H9 (cell line): ENCODE measurements at regions not wholly inside any gene's neighbourhood (a gene's known extent, or its start where the extent isn't known, plus 50 kb on each side); places are given as distances from the start of the nearest gene placed in this dataset.

Experiments used
- DNase-seq: peaks from one replicate; pipeline ENCODE4 v3.0.0-alpha.2; 2017
- H2AFZ ChIP-seq: one replicate; pipeline ENCODE4 v1.6.1; 2013; ENCODE audit warnings: mild to moderate bottlenecking, low read length, control low read depth, moderate library complexity
- H2AK5ac ChIP-seq: 2 replicates; pipeline ENCODE4 v1.6.1; 2013; ENCODE audit warnings: low read length, control low read depth, mixed read lengths; ENCODE audit not compliant: insufficient read length
- H2BK120ac ChIP-seq: one replicate; pipeline ENCODE4 v1.6.1; 2013; ENCODE audit warnings: low read depth, mild to moderate bottlenecking, low read length, control low read depth, inconsistent platforms; ENCODE audit not compliant: poor library complexity, severe bottlenecking
- H2BK12ac ChIP-seq: 2 replicates; pipeline ENCODE4 v1.6.1; 2013; ENCODE audit warnings: low read length, control low read depth, mixed read lengths, low read depth; ENCODE audit not compliant: insufficient read length
- H2BK15ac ChIP-seq: 2 replicates; pipeline ENCODE4 v1.6.1; 2013; ENCODE audit warnings: low read depth, low read length, control low read depth
- H2BK20ac ChIP-seq: one replicate; pipeline ENCODE4 v1.6.1; 2013; ENCODE audit warnings: low read depth, mild to moderate bottlenecking, low read length, control low read depth, inconsistent platforms; ENCODE audit not compliant: poor library complexity, severe bottlenecking
- H2BK5ac ChIP-seq: 2 replicates; pipeline ENCODE4 v1.6.1; 2013; ENCODE audit warnings: low read length, control low read depth, mixed read lengths; ENCODE audit not compliant: insufficient read length
- H3K14ac ChIP-seq: 2 replicates; pipeline ENCODE4 v1.6.1; 2013; ENCODE audit warnings: low read length, control low read depth; ENCODE audit not compliant: insufficient read depth
- H3K18ac ChIP-seq: 2 replicates; pipeline ENCODE4 v1.6.1; 2013; ENCODE audit warnings: low read depth, mild to moderate bottlenecking, mixed read lengths, low read length, control low read depth; ENCODE audit not compliant: insufficient read length
- H3K23ac ChIP-seq: 2 replicates; pipeline ENCODE4 v1.6.1; 2013; ENCODE audit warnings: low read length, control low read depth, mixed read lengths, low read depth; ENCODE audit not compliant: insufficient read length
- H3K23me2 ChIP-seq: 2 replicates; pipeline ENCODE4 v1.6.1; 2013; ENCODE audit warnings: low read depth, mild to moderate bottlenecking, mixed read lengths, low read length, control low read depth; ENCODE audit not compliant: insufficient read length, poor library complexity, severe bottlenecking
- H3K27ac ChIP-seq: 2 replicates; pipeline ENCODE4 v1.5.1; 2013; ENCODE audit warnings: low read length, control low read depth, mixed read lengths, low read depth; ENCODE audit not compliant: insufficient read length
- H3K27me3 ChIP-seq: 2 replicates; pipeline ENCODE4 v1.6.1; 2013; ENCODE audit warnings: low read length, control low read depth, inconsistent platforms; ENCODE audit not compliant: insufficient read depth
- H3K4ac ChIP-seq: 2 replicates; pipeline ENCODE4 v1.6.1; 2013; ENCODE audit warnings: low read depth, mild to moderate bottlenecking, control low read depth, inconsistent platforms, low read length, moderate library complexity
- H3K4me1 ChIP-seq: 2 replicates; pipeline ENCODE4 v1.6.1; 2013; ENCODE audit warnings: low read length, control low read depth, inconsistent platforms; ENCODE audit not compliant: insufficient read depth
- H3K4me2 ChIP-seq: 2 replicates; pipeline ENCODE4 v1.6.1; 2013; ENCODE audit warnings: low read length, control low read depth, mixed read lengths; ENCODE audit not compliant: insufficient read length, insufficient read depth
- H3K56ac ChIP-seq: 2 replicates; pipeline ENCODE4 v1.6.1; 2013; ENCODE audit warnings: low read depth, mild to moderate bottlenecking, mixed read lengths, low read length, control low read depth; ENCODE audit not compliant: insufficient read length
- H3K79me1 ChIP-seq: 2 replicates; pipeline ENCODE4 v1.6.1; 2013; ENCODE audit warnings: low read depth, mild to moderate bottlenecking, moderate library complexity, low read length, control low read depth, inconsistent platforms; ENCODE audit not compliant: insufficient read depth, poor library complexity, severe bottlenecking
- H3K79me2 ChIP-seq: 2 replicates; pipeline ENCODE4 v1.6.1; 2013; ENCODE audit warnings: low read length, control low read depth, inconsistent platforms; ENCODE audit not compliant: insufficient read depth
- H3K9ac ChIP-seq: 2 replicates; pipeline ENCODE4 v1.6.1; 2013; ENCODE audit warnings: low read length, control low read depth, mixed read lengths; ENCODE audit not compliant: insufficient read length; ENCODE audit errors: extremely low read depth
- H3K9me3 ChIP-seq: one replicate; pipeline ENCODE4 v1.6.1; 2013; ENCODE audit warnings: low read depth, low read length, inconsistent platforms; ENCODE audit not compliant: control insufficient read depth
- H3T11ph ChIP-seq: one replicate; pipeline ENCODE4 v1.6.1; 2013; ENCODE audit warnings: mild to moderate bottlenecking, low read length, control low read depth, inconsistent platforms
- H4K20me1 ChIP-seq: one replicate; pipeline ENCODE4 v1.6.1; 2013; ENCODE audit not compliant: control insufficient read depth, insufficient read length, insufficient read depth
- H4K5ac ChIP-seq: 2 replicates; pipeline ENCODE4 v1.6.1; 2013; ENCODE audit warnings: low read depth, mild to moderate bottlenecking, mixed read lengths, low read length, control low read depth; ENCODE audit not compliant: insufficient read length
- H4K8ac ChIP-seq: replicated peaks from 2 replicates; pipeline ENCODE4 v1.6.1; 2013; ENCODE audit warnings: low read length, control low read depth, mixed read lengths, low read depth; ENCODE audit not compliant: insufficient read length
- H4K91ac ChIP-seq: 2 replicates; pipeline ENCODE4 v1.6.1; 2013; ENCODE audit warnings: low read depth, mild to moderate bottlenecking, moderate library complexity, mixed read lengths, low read length, control low read depth; ENCODE audit not compliant: insufficient read length
- H3K27ac Mint-ChIP-seq, 3 experiments: 2 replicates in 2 of 3; 3 replicates in 1 of 3; pipeline ENCODE4 v1.8.0; 2020 to 2021; ENCODE audit warnings: mixed read lengths in 3 of 3, mild to moderate bottlenecking in 1 of 3, moderate library complexity in 1 of 3
- H3K27me3 Mint-ChIP-seq: 2 replicates; pipeline ENCODE4 v1.8.0; 2021; ENCODE audit warnings: low read depth, mild to moderate bottlenecking, moderate library complexity, mixed read lengths
- H3K36me3 Mint-ChIP-seq, 3 experiments: 2 replicates in 2 of 3; 3 replicates in 1 of 3; pipeline ENCODE4 v1.8.0; 2020 to 2021; ENCODE audit warnings: low read depth in 3 of 3, mixed read lengths in 3 of 3; ENCODE audit not compliant: insufficient read depth in 1 of 3
- H3K4me1 Mint-ChIP-seq, 2 experiments: 2 replicates each; pipeline ENCODE4 v1.8.0; 2020; ENCODE audit warnings: mixed read lengths in 2 of 2
- H3K4me3 Mint-ChIP-seq, 2 experiments: 2 replicates in 1 of 2; 3 replicates in 1 of 2; pipeline ENCODE4 v1.8.0; 2020 to 2021; ENCODE audit warnings: mild to moderate bottlenecking in 2 of 2, mixed read lengths in 2 of 2, moderate library complexity in 1 of 2
- H3K9me3 Mint-ChIP-seq, 2 experiments: 2 replicates in 1 of 2; 3 replicates in 1 of 2; pipeline ENCODE4 v1.8.0; 2020; ENCODE audit warnings: mild to moderate bottlenecking in 2 of 2, mixed read lengths in 2 of 2, moderate library complexity in 1 of 2
- whole genome bisulfite sequencing: extraction: QIAGEN DNeasy Blood & Tissue Kit; methylation state at CpG from one replicate; pipeline ENCODE4 v1.1.7; 2013; ENCODE audit warnings: missing lambda C conversion rate, low lambda C conversion rate, mixed read lengths; ENCODE audit not compliant: insufficient read length; ENCODE audit errors: extremely low coverage; 5-methylcytosine and 5-hydroxymethylcytosine counted together
- TF ChIP-seq, protein P1 (sequence below): fragments of 200-600 bp; sonication (generic); conservative IDR thresholded peaks from 3 replicates; pipeline ENCODE4 v1.8.0; 2021; ENCODE audit warnings: antibody characterized with exemption, mild to moderate bottlenecking

DNA sequence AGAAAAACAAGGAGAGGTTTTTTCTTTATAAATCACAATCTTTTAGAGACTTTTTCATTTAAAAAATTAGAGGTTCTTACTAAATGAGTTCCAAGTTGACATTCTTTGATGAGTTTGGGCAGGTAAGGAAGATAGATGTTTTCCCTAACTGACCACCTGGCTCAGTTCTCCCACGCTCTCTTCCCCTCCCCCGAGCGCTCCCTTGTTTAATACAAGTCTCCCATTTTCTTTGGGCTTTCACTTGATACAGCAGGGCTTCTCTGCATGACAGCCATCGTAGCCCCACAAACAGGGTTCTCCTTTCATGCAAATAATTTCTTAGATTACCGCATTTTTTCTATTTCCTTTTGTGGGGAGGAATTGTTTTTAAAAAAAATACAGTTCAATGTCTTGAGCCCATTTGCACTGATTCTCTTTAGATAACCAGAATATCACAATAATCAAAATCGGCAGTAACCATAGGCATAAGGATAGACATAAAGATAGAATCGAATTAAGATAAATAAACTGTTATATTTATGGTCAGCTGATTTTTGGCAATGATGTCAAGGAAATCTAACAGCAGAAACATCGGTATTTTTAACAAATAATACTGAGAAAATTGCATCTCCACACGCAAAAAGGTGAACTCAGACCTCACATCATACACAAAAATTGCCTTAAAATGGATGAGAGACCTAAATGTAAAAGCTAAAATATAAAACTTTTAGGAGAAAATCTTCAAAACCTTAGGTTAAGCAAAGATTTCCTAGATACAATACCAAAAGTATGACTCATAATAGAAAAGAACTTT lies 325.4 kb downstream of the PIK3R1 start:
- H2BK12ac ChIP-seq: no peak overlapping the region
- no peak overlapping the region for H3K9ac ChIP-seq
- H3K4me2 ChIP-seq: no peak overlapping the region
- Mint-ChIP-seq H3K9me3 (no peaks in the 10 kb centered on the region), H3K4me3 (no peak overlapping the region; a peak in 1 of 5 replicates), H3K36me3 (no peaks in the 10 kb centered on the region; a peak in 1 of 7 replicates), H3K27ac (peak overlapping the region in 1 of 3 experiments; percentile 28; a peak in 2 of 7 replicates), H3K4me1 (peaks cover 23 to 33% of the 10 kb centered on the region in 2 experiments), H3K27me3 (peaks cover 1% of the 10 kb centered on the region)
- no peak overlapping the region for H2BK5ac ChIP-seq
- H3K9me3 ChIP-seq: no peaks in the 10 kb centered on the region
- H2AK5ac ChIP-seq: no peak overlapping the region
- no peaks in the 10 kb centered on the region for H3K23me2 ChIP-seq
- no peak overlapping the region for H2BK20ac ChIP-seq
- H3K18ac ChIP-seq: no peak overlapping the region
- no peak overlapping the region for H2AFZ ChIP-seq
- no peak overlapping the region for H3K4ac ChIP-seq
- no peaks in the 10 kb centered on the region for H3K27me3 ChIP-seq
- no peaks in the 10 kb centered on the region for H3K79me1 ChIP-seq
- no peaks in the 10 kb centered on the region for H3K79me2 ChIP-seq
- no peak overlapping the region for H3K14ac ChIP-seq
- H3K4me1 ChIP-seq: no peaks in the 10 kb centered on the region
- H3T11ph ChIP-seq: no peak overlapping the region
- H2BK120ac ChIP-seq: no peak overlapping the region
- H3K56ac ChIP-seq: no peak overlapping the region
- no peak overlapping the region for H3K23ac ChIP-seq
- H2BK15ac ChIP-seq: no peak overlapping the region
- no peak for DNase-seq
- no peaks in the 10 kb centered on the region for H4K20me1 ChIP-seq
- H4K8ac ChIP-seq: no peak overlapping the region
- TF ChIP-seq, protein P1, sequence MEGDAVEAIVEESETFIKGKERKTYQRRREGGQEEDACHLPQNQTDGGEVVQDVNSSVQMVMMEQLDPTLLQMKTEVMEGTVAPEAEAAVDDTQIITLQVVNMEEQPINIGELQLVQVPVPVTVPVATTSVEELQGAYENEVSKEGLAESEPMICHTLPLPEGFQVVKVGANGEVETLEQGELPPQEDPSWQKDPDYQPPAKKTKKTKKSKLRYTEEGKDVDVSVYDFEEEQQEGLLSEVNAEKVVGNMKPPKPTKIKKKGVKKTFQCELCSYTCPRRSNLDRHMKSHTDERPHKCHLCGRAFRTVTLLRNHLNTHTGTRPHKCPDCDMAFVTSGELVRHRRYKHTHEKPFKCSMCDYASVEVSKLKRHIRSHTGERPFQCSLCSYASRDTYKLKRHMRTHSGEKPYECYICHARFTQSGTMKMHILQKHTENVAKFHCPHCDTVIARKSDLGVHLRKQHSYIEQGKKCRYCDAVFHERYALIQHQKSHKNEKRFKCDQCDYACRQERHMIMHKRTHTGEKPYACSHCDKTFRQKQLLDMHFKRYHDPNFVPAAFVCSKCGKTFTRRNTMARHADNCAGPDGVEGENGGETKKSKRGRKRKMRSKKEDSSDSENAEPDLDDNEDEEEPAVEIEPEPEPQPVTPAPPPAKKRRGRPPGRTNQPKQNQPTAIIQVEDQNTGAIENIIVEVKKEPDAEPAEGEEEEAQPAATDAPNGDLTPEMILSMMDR: no peak
- WGBS: no CpG with 5 or more reads among the region's 9 CpGs
- no peak overlapping the region for H3K27ac ChIP-seq
- no peak overlapping the region for H4K5ac ChIP-seq
- no peak overlapping the region for H4K91ac ChIP-seq
